ENCODE measurements at regions not wholly inside any gene's neighbourhood (a gene's known extent, or its start where the extent isn't known, plus 50 kb on each side); places are given as distances from the start of the nearest gene placed in this dataset.

DNA sequence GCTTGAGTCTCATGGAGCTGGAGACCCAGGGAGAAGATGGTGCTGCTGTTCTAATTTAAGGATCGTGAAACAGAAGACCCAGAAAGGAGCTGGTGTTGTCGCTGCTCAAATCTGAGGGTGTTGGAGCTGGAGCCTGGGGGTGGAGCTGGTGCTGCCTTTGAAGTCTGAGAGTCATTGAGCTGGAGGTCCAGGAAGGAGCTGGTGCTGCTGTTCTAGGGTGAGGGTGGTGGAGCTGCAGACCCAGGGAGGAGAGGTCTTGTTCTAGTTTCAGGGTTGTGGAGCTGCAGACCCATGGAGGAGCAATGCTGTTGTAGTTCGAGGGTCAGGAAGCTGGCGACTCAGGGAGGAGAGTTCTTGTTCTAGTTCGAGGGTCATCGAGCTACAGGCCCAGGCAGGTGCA, 84.1 kb upstream of the ZNF479 start:
- Histone ChIP-seq H3K4me2 (no peak overlapping the region), H4K20me1 (ENCODE audit: insufficient read depth) (no peaks in the 10 kb centered on the region), H3K9me3 (no peaks in the 10 kb centered on the region), H3K27ac (ENCODE audit: low read depth in 2 of 2, low read length in 1 of 2) (no peak overlapping the region), H2AFZ (ENCODE audit: low read depth) (no peak overlapping the region), H3K9me2 (no peaks in the 10 kb centered on the region), H3K79me2 (ENCODE audit: insufficient read depth) (no peaks in the 10 kb centered on the region), H3F3A (replicated peaks; ENCODE audit: insufficient read depth) (no peaks in the 10 kb centered on the region), H3K4me1 (ENCODE audit: control insufficient read depth in 1 of 2, insufficient read depth in 2 of 2, low read depth in 1 of 2, low read length in 1 of 2) (no peaks in the 10 kb centered on the region), H3K4me3 (ENCODE audit: low read depth in 2 of 2, low read length in 1 of 2) (no peak overlapping the region), H3K9ac (no peak overlapping the region), H3K27me3 (ENCODE audit: insufficient read depth) (no peaks in the 10 kb centered on the region), H3K36me3 (replicated peaks in 1 of 2; ENCODE audit: control insufficient read depth in 1 of 2, insufficient read depth in 2 of 2, low read length in 1 of 2) (no peaks in the 10 kb centered on the region)
- WGBS (ENCODE audit: low lambda C conversion rate), result 0% methylated on average over 6 of the region's 6 CpGs
- CTCF ChIA-PET, result no interaction called here
- no peak for TF ChIP-seq EZH2phosphoT487 (IDR thresholded peaks at IDR 0.05; ENCODE audit: borderline replicate concordance, low read depth)
- no peak for DNase-seq
- POLR2A ChIA-PET, result no interaction called here

DNA sequence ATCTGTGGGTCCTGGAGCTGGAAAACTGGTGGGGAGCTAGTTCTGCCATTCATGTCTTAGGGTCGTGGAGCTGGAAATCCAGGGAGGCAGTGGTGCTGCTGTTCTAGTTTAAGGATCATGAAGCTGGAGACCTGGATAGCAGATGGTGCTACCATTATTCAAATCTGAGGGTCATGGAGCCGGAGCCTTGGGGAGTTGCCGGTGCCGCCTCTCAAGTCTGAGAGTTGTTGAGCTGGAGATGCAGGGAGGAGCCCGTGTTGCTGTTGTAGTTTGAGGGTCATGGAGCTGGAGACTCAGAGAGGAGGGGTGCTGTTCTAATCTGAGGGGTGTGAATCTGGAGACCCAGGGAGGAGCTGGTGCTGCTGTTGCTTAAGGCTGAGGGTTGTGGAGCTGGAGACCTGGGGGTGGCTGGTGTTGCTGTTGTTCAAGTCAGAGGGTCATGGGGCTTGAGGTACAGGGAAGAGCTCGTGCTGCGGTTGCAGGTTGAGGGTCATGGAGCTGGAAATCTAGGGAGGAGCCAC, 86.0 kb upstream of the ZNF479 start:
- no peak for DNase-seq
- Histone ChIP-seq H3K4me3 (ENCODE audit: low read depth in 2 of 2, low read length in 1 of 2) (no peak overlapping the region), H3K9me3 (no peaks in the 10 kb centered on the region), H3K4me2 (no peak overlapping the region), H3K36me3 (replicated peaks in 1 of 2; ENCODE audit: control insufficient read depth in 1 of 2, insufficient read depth in 2 of 2, low read length in 1 of 2) (no peaks in the 10 kb centered on the region), H3K27ac (ENCODE audit: low read depth in 2 of 2, low read length in 1 of 2) (no peak overlapping the region), H3K9ac (no peak overlapping the region), H2AFZ (ENCODE audit: low read depth) (no peak overlapping the region), H3K4me1 (ENCODE audit: control insufficient read depth in 1 of 2, insufficient read depth in 2 of 2, low read depth in 1 of 2, low read length in 1 of 2) (no peaks in the 10 kb centered on the region), H3K79me2 (ENCODE audit: insufficient read depth) (no peaks in the 10 kb centered on the region), H3K27me3 (ENCODE audit: insufficient read depth) (no peaks in the 10 kb centered on the region), H4K20me1 (ENCODE audit: insufficient read depth) (no peaks in the 10 kb centered on the region), H3F3A (replicated peaks; ENCODE audit: insufficient read depth) (no peaks in the 10 kb centered on the region), H3K9me2 (no peaks in the 10 kb centered on the region)
- TF ChIP-seq TAF1 (IDR thresholded peaks at IDR 0.05; ENCODE audit: borderline replicate concordance, low read depth, low read length) (no peak), EP300 (IDR thresholded peaks at IDR 0.05; ENCODE audit: borderline replicate concordance in 1 of 2, low read depth in 1 of 2, low read length in 1 of 2) (no peak), SIN3A (IDR thresholded peaks at IDR 0.05; ENCODE audit: borderline replicate concordance, low read depth, low read length) (no peak), RAD21 (IDR thresholded peaks at IDR 0.05; ENCODE audit: low read length) (no peak), MXI1 (IDR thresholded peaks at IDR 0.05; ENCODE audit: low read depth, low read length) (no peak), SMC3 (IDR thresholded peaks at IDR 0.05; ENCODE audit: low read depth, low read length) (no peak), MEF2A (IDR thresholded peaks at IDR 0.05; ENCODE audit: borderline replicate concordance, low read depth) (no peak), FOXJ3 (CRISPR knock-in tag; IDR thresholded peaks at IDR 0.05) (no peak), PBX3 (IDR thresholded peaks at IDR 0.05) (no peak), NFIC (IDR thresholded peaks at IDR 0.05; ENCODE audit: borderline replicate concordance) (no peak), TCF12 (IDR thresholded peaks at IDR 0.05) (no peak), EZH2phosphoT487 (IDR thresholded peaks at IDR 0.05; ENCODE audit: borderline replicate concordance, low read depth) (no peak), REST (IDR thresholded peaks at IDR 0.05; ENCODE audit: low read depth, low read length) (no peak), JUND (IDR thresholded peaks at IDR 0.05) (no peak), ELF1 (IDR thresholded peaks at IDR 0.05) (no peak), GABPA (IDR thresholded peaks at IDR 0.05; ENCODE audit: low read depth) (no peak), GATA2 (CRISPR knock-in tag; IDR thresholded peaks at IDR 0.05) (no peak)
- POLR2A ChIA-PET, result no interaction called here
- WGBS (ENCODE audit: low lambda C conversion rate), result 0% methylated on average over 7 of the region's 7 CpGs
- CTCF ChIA-PET, result no interaction called here
